ENCODE measurements at regions not wholly inside any gene's neighbourhood (a gene's known extent, or its start where the extent isn't known, plus 50 kb on each side); places are given as distances from the start of the nearest gene placed in this dataset.
A peak's percentile ranks its signal among the peaks of the same experiment; 100 is the strongest.

DNA sequence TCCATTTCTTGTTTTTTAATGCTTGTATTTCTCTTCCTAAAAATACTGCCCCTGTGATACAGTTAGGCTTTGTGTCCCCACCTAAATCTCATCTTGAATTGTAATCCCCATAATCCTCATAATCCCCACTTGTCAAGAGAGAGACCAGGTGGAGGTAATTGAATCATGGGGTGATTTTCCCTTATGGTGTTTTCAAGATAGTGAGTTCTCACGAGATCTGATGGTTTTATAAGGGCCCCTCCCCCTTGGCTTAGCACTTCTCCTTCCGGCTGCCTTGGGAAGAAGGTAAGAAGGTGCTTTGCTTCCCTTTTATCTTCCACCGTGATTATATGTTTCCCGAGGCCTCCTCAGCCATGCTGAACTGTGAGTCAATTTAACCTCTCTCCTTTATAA lies 227.4 kb downstream of the MAN2A1 start:
- no peak for DNase-seq

DNA sequence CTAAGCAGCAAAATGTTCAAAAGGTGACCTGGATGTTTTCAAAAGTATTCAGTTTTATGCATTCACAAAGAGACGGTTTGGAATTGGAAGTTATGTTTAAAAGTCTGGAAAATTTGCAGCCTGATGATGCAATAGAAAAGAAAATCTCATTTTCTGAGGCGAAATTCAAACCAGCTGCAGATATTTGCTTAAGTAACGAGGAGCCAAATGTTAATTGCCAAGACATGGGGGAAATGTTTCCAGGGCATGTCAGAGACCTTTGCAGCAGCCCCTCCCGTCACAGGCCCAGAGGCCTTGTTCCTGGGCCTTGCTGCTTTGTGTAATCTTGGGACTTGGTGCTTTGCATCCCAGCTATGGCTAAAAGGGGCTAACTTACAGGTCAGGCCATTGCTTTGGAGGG lies 228.2 kb downstream of the MAN2A1 start:
- DNase-seq: no peak

- no peak for DNase-seq
Observed at GRCh38 chr5:109920736-109921135, 231.0 kb downstream of the MAN2A1 start.

GRCh38 chr5:109921735-109922380 lies 232.1 kb downstream of the MAN2A1 start:
- DNase-seq: no peak

- no peak for DNase-seq
Observed at GRCh38 chr5:109922381-109922995, 232.8 kb downstream of the MAN2A1 start.

DNA sequence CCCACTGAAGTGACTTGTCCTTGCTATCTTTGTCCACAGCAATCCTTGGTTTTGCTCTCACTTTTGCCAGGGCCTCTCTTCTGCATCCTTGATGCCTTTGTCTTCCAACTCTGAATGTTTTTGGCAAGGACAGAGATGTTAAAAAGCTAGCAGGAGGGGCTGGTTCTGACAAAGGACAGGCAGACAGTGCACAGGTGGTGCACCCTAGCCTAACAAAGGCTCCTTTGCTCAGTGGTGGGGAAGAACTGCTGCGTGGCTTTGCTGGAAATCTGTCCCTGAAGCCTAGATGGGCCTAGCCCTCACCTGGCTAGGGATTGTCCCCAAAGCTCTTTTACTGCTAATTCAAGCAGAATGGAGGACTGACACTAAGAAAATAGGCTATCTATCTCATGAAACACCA lies 233.5 kb downstream of the MAN2A1 start:
- no peak for DNase-seq

DNA sequence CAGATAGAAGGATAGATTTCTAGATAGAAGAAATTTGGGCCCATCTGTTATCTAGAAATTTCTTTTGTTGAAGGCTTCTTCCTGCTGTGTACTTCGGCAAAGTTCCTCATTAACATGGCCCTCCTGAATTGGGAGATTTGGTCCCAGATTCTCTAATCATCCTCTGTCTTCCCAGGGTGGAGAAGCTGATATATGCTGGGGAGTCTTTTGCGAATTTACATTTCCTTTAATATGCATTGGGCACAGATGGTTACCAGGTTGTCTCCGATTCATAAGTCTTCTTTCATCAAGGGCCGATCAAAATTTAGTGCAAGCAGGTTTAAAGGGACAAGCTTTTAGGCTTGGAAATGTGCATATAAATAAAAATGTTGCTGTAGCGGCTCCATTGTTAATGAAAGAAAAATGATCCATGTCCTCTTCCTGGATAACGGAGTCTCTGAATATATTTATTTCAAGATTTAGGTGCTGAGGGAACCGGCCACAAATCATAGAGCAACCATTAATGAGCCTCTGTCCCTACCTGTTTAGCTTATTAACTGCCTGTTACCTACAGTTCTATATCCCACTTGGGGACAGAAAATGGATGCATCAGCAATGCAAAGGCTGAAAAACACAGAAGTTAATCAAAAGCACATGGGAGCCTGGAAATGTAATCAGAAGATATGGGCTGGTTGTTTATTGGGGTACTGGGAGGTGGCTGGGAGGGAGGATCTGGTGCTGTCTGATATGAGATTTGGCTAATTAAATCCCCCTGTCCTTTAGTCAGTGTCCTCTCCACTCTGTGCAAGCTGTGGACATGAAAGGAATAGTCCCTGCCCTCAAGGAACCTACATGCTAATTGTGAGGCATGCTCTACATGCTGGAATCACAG lies 234.7 kb downstream of the MAN2A1 start:
- DNase-seq: no peak

- DNase-seq: no peak
Observed at GRCh38 chr5:109927639-109928038, 237.9 kb downstream of the MAN2A1 start.

DNA sequence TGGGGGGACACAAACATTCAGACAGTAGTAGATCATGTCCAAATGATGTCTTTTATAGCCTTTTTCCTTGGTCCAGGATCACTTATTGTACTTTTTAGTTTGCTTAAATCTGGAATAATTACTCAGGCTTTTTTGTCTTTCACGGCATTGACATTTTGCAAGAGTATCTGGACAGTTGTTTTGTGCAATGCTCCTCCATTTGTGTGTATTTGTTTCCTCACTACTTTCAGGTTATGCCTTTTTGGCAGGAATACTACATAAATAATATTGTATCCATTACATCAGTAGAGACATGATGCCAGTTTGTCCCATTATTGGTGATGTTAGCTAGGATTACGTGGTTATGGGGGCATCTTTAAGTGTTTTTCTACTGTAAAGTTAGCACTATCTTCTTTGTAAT lies 238.3 kb downstream of the MAN2A1 start:
- no peak for DNase-seq

- no peak for DNase-seq
Observed at GRCh38 chr5:109928811-109929210, 239.1 kb downstream of the MAN2A1 start.

DNA sequence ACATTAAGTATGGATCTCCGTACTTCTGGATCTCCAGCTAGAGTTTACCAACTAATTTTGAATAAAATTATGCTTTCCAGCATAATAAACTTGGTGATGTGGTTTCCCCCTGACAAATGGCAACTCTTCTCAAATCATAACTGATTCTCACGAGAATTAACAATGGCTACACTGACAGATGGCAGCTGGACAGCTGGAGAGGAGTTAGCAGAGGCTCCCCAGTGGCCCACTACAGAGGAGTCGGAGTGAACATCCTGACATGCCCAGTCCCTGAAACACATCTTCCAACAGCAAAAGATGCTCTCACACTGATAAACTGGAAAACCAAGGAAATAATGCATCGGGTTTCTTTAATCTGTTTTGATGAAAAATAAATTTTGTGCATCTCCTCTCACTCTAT lies 239.6 kb downstream of the MAN2A1 start:
- DNase-seq: no peak

DNA sequence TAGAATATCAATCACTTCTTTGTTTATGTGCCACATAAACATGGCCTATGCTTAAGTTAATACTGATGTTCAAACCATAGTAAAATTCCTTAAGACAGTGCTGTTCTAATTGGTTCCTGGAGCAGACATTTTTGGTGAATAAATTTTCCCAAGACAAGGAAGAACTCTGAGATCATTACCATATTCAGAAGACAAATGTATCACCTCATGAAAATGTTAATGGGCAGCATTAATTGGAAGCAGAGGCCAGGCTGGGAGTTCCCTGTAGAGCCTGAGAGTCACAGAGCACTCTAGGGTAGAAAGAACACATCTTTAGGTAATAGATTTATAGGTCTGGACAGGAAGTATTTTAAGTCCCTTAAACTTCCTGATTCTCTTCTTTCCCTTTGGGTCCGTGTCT lies 240.2 kb downstream of the MAN2A1 start:
- no peak for DNase-seq

- peak; percentile 2 for DNase-seq
Observed at GRCh38 chr5:109931049-109931780, 241.5 kb downstream of the MAN2A1 start.

GRCh38 chr5:109935833-109936490 lies 246.2 kb downstream of the MAN2A1 start:
- peak; percentile 48 for DNase-seq

DNA sequence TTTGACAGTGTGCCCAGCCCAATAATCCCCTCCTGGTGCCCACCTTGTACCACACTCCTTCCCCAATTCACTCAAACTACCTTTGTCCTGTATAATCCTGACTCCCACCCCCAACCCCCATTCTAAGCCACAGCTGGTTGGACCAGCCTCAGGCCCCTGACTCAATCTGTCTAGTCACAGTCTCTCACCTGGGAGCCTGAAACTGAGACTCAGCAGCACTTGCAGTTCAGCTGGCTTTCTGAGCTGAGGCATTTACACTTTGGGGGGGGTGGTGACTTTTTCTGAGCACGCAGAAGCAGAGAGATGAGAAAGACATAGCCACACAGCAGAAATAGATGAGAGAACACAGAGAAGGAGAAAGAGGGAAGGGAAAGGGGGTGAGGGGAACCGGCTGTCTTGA lies 247.3 kb downstream of the MAN2A1 start:
- DNase-seq: no peak

DNA sequence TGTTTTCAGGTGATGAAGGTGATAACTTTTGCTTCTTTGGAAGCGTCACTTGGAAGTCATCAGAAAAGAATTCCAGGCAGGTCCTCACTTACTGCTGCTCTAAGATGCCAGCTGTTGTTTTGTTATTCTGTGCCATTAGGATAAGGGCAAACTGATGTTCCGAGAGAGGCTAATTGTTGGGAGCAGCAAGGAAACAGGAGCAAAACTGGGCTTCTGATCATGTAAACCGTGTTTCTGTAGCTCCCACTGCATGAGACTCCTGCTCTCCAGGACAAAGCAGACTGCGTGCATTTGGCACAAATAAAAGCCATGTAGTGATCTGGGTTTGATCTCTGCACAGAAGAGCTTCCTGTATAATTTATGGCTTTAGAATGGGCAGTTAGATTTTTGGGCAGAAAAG lies 248.2 kb downstream of the MAN2A1 start:
- no peak for DNase-seq

GRCh38 chr5:109938453-109938852 lies 248.7 kb downstream of the MAN2A1 start:
- no peak for DNase-seq

DNA sequence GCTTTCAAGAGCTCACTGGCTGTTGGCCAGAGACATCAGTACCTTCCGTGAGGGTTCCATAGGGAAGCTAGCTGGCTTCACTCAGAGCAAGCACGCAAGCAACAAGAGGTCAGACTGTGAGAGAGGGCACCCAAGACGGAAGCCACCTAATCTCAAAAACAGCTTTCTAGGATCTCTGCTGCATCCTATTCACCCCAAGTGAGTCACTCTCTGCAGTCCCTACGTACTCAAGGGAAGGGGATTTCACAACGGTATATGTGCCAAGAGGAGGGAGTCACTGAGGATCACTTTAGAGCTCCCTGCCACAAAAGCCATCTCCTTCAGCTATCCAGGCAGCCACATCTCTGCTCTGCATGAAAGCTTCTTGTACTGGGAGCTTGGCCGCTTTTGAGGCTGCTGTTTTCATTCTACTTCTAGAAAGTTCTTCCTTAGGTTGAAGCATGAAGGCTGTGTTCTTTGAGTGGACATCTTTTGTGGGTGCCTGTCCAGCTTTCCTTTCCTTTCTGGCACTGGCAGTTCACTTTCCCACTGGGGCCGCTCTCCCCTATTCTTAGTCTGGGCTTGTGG lies 249.5 kb downstream of the MAN2A1 start:
- peak; percentile 98 for DNase-seq

GRCh38 chr5:109942646-109943045 lies 252.9 kb downstream of the MAN2A1 start:
- no peak for DNase-seq

DNA sequence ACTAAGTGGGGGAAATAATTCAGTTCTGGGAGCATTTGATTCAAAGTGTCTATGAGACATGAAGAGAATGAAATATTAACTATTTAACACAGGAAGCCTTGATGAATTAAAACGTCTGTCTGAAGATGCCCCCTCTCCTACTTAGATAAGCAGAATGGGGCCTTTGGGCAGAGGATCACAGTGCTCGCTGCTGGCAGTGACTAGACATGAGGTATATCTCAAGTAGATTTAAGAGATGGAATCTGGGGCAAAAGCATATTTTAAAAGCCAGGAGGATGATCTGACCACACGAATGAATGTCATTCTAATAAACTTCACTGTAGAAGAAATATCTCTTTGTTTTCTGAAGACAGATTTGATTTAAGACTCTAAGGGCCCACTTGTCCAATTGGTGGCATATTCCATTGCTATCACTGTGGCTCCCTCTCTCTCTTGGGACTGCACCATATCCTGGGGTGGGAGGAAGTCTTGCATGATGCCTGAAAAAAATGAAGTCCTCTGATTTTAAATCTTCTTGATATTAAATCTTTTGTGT lies 254.0 kb downstream of the MAN2A1 start:
- no peak for DNase-seq

GRCh38 chr5:109944461-109944860 lies 254.7 kb downstream of the MAN2A1 start:
- DNase-seq: no peak

GRCh38 chr5:109945097-109945678 lies 255.5 kb downstream of the MAN2A1 start:
- DNase-seq: no peak

All from MV-4-11 (cell line).